MM.1S (cell line): ENCODE measurements at regions not wholly inside any gene's neighbourhood (a gene's known extent, or its start where the extent isn't known, plus 50 kb on each side); places are given as distances from the start of the nearest gene placed in this dataset.

Experiments used
- DNase-seq: peaks from one replicate; pipeline ENCODE4 v3.0.0-alpha.2; 2015
- H2AFZ ChIP-seq: fragments of 300-600 bp; sonication (generic); 2 replicates; pipeline ENCODE4 v1.6.0; 2016; ENCODE audit warnings: antibody characterized with exemption, low read length
- H3F3A ChIP-seq: fragments of 300-600 bp; sonication (generic); 2 replicates; pipeline ENCODE4 v1.6.1; 2016; ENCODE audit warnings: mild to moderate bottlenecking, antibody characterized with exemption, low read length, moderate library complexity, mixed read lengths; ENCODE audit not compliant: insufficient read depth
- H3K27ac ChIP-seq: fragments of 300-600 bp; sonication (generic); 2 replicates; pipeline ENCODE4 v1.5.1; 2016; ENCODE audit warnings: mild to moderate bottlenecking, low read length
- H3K27me3 ChIP-seq: fragments of 300-600 bp; sonication (generic); replicated peaks from 2 replicates; pipeline ENCODE4 v1.6.0; 2016; ENCODE audit warnings: low read length; ENCODE audit not compliant: insufficient read depth
- H3K36me3 ChIP-seq: fragments of 300-600 bp; sonication (generic); replicated peaks from 2 replicates; pipeline ENCODE4 v1.6.1; 2016; ENCODE audit warnings: mild to moderate bottlenecking, low read length, mixed read lengths; ENCODE audit not compliant: insufficient read depth
- H3K4me1 ChIP-seq: fragments of 300-600 bp; sonication (generic); 2 replicates; pipeline ENCODE4 v1.6.1; 2016; ENCODE audit warnings: low read length, mixed read lengths
- H3K4me2 ChIP-seq: fragments of 300-600 bp; sonication (generic); 2 replicates; pipeline ENCODE4 v1.6.0; 2016; ENCODE audit warnings: low read depth, low read length
- H3K4me3 ChIP-seq: fragments of 300-600 bp; sonication (generic); 2 replicates; pipeline ENCODE4 v1.5.1; 2016; ENCODE audit warnings: low read length, mixed read lengths
- H3K79me2 ChIP-seq: fragments of 300-600 bp; sonication (generic); 2 replicates; pipeline ENCODE4 v1.6.1; 2016; ENCODE audit warnings: mixed run types, low read length, mixed read lengths
- H3K9ac ChIP-seq: fragments of 300-600 bp; sonication (generic); 2 replicates; pipeline ENCODE4 v1.6.1; 2016; ENCODE audit warnings: low read length, mixed read lengths
- H3K9me2 ChIP-seq: fragments of 300-600 bp; sonication (generic); replicated peaks from 2 replicates; pipeline ENCODE4 v1.6.1; 2016; ENCODE audit warnings: mild to moderate bottlenecking, low read length, mixed read lengths; ENCODE audit not compliant: insufficient read depth
- H3K9me3 ChIP-seq: fragments of 300-600 bp; sonication (generic); replicated peaks from 2 replicates; pipeline ENCODE4 v1.6.1; 2016; ENCODE audit warnings: mild to moderate bottlenecking, low read length, mixed read lengths; ENCODE audit not compliant: insufficient read depth
- H4K20me1 ChIP-seq: fragments of 300-600 bp; sonication (generic); 2 replicates; pipeline ENCODE4 v1.6.1; 2016; ENCODE audit warnings: mild to moderate bottlenecking, low read length, moderate library complexity, mixed read lengths; ENCODE audit not compliant: insufficient read depth
- CTCF ChIP-seq: fragments of 300-600 bp; sonication (generic); IDR thresholded peaks from 2 replicates; pipeline ENCODE4 v1.5.1; 2016; ENCODE audit warnings: antibody characterized with exemption, low read length, mixed read lengths
- EZH2 ChIP-seq: fragments of 300-600 bp; sonication (generic); optimal IDR thresholded peaks from 2 replicates; pipeline ENCODE3; 2017; ENCODE audit warnings: low read depth, mild to moderate bottlenecking, antibody characterized with exemption, low read length, mixed read lengths
- EZH2phosphoT487 ChIP-seq: fragments of 300-600 bp; sonication (generic); IDR thresholded peaks from 2 replicates; pipeline ENCODE4 v1.6.1; 2018; ENCODE audit warnings: antibody characterized with exemption, low read length

- Histone ChIP-seq H3K27me3 (no peaks in the 10 kb centered on the region), H3F3A (no peaks in the 10 kb centered on the region), H3K9ac (no peak overlapping the region), H3K9me3 (no peaks in the 10 kb centered on the region), H3K4me2 (no peak overlapping the region), H3K4me3 (no peak overlapping the region), H3K4me1 (no peaks in the 10 kb centered on the region), H3K27ac (no peak overlapping the region), H3K79me2 (no peaks in the 10 kb centered on the region), H2AFZ (no peak overlapping the region), H3K36me3 (no peaks in the 10 kb centered on the region), H4K20me1 (no peaks in the 10 kb centered on the region), H3K9me2 (no peaks in the 10 kb centered on the region)
- DNase-seq: no peak
- TF ChIP-seq CTCF (no peak), EZH2phosphoT487 (no peak), EZH2 (no peak)
Measured at GRCh38 chr16:54443352-54443751, 156.8 kb upstream of the IRX3 start.

DNA sequence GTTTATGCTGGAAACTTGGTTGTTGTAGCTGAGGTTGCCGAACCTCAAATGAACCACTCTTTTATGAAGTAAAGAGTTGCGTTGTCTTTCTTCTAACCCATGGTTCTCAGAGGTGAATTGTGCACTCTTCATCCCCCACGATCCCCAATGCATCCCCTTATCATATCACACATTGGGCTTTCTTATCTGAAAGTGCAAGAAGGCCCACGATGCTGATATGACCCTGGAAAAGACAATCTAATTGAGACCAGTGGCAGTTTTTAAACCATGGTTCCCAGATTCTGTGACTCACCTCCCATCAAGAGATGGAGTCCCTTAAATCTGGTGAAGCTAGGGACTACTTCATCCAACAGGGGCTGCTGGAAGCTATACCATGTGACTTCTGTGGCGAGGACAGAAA is 156.3 kb upstream of the IRX3 start:
- no peaks in the 10 kb centered on the region for H3K36me3 ChIP-seq
- H3K79me2 ChIP-seq: no peaks in the 10 kb centered on the region
- no peak for DNase-seq
- no peaks in the 10 kb centered on the region for H3K4me1 ChIP-seq
- no peaks in the 10 kb centered on the region for H3K27me3 ChIP-seq
- TF ChIP-seq CTCF (no peak), EZH2 (no peak), EZH2phosphoT487 (no peak)
- no peaks in the 10 kb centered on the region for H3K9me3 ChIP-seq
- no peaks in the 10 kb centered on the region for H3K9me2 ChIP-seq
- no peak overlapping the region for H3K4me3 ChIP-seq
- H3K9ac ChIP-seq: no peak overlapping the region
- no peak overlapping the region for H3K4me2 ChIP-seq
- H3K27ac ChIP-seq: no peak overlapping the region
- H2AFZ ChIP-seq: no peak overlapping the region
- H3F3A ChIP-seq: no peaks in the 10 kb centered on the region
- H4K20me1 ChIP-seq: no peaks in the 10 kb centered on the region

GRCh38 chr16:54438469-54438868 is 151.9 kb upstream of the IRX3 start:
- Histone ChIP-seq H3K27ac (no peak overlapping the region), H3K9ac (no peak overlapping the region), H3K9me3 (no peaks in the 10 kb centered on the region), H3K4me2 (no peak overlapping the region), H3K79me2 (no peaks in the 10 kb centered on the region), H2AFZ (no peak overlapping the region), H3K9me2 (no peaks in the 10 kb centered on the region), H3K4me1 (no peaks in the 10 kb centered on the region), H3F3A (no peaks in the 10 kb centered on the region), H3K4me3 (no peak overlapping the region), H4K20me1 (no peaks in the 10 kb centered on the region), H3K27me3 (no peaks in the 10 kb centered on the region), H3K36me3 (no peaks in the 10 kb centered on the region)
- DNase-seq: no peak
- TF ChIP-seq CTCF (no peak), EZH2 (no peak), EZH2phosphoT487 (no peak)

DNA sequence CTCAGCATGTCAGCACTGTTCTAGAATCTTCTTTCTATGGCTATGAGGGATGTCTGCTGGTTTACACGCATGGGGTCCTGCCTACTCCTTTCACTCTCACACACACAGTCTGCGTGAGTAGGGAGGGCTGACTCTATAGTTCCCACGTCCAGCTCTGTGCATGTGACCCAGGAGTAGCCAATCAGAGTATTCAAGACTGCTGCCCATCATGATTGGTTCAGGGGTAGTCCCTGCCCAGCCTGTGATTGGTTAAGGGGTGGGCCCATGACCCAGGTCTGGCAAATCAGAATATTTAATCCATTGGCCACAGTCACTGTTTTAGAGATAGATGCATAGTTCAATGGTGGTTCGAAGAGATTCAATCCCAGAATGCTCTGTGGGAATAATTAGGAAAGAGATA is 151.3 kb upstream of the IRX3 start:
- Histone ChIP-seq H4K20me1 (no peaks in the 10 kb centered on the region), H3K4me2 (no peak overlapping the region), H3K9me3 (no peaks in the 10 kb centered on the region), H3K79me2 (no peaks in the 10 kb centered on the region), H3F3A (no peaks in the 10 kb centered on the region), H3K9ac (no peak overlapping the region), H3K4me1 (no peaks in the 10 kb centered on the region), H3K27me3 (no peaks in the 10 kb centered on the region), H2AFZ (no peak overlapping the region), H3K36me3 (no peaks in the 10 kb centered on the region), H3K9me2 (no peaks in the 10 kb centered on the region), H3K27ac (no peak overlapping the region), H3K4me3 (no peak overlapping the region)
- DNase-seq: no peak
- TF ChIP-seq EZH2 (no peak), CTCF (no peak), EZH2phosphoT487 (no peak)
